ENCODE measurements at regions not wholly inside any gene's neighbourhood (a gene's known extent, or its start where the extent isn't known, plus 50 kb on each side); places are given as distances from the start of the nearest gene placed in this dataset.

- no peak for TF ChIP-seq CTCF (conservative IDR thresholded peaks at IDR 0.05)
- no peak for TF ChIP-seq EZH2 (IDR thresholded peaks at IDR 0.05; ENCODE audit: low read depth)
These were observed 51.2 kb downstream of the PITPNM2 start for GRCh38 chr12:123099560-123100192.
